GM19463 (cell line): ENCODE measurements at regions not wholly inside any gene's neighbourhood (a gene's known extent, or its start where the extent isn't known, plus 50 kb on each side); places are given as distances from the start of the nearest gene placed in this dataset.
"Not testable (repeated sequence)": the region's sequence is repeated elsewhere in the genome, so short reads cannot be mapped to it uniquely, and the experiment has no call there.

Experiments used
- ATAC-seq: cut with Tn5 transposase; IDR thresholded peaks from one replicate; pipeline ENCODE4 v1.9.1; 2021; ENCODE audit warnings: mild to moderate bottlenecking, moderate library complexity; ENCODE audit not compliant: unreplicated experiment

- no peak for ATAC-seq
Measured at GRCh38 chr13:89982407-89983095, 1364.9 kb upstream of the MIR17HG start.

GRCh38 chr13:89988206-89988605, 1359.3 kb upstream of the MIR17HG start:
- ATAC-seq, result no peak

- no peak for ATAC-seq
Measured at GRCh38 chr13:90003566-90003965, 1343.9 kb upstream of the MIR17HG start.

GRCh38 chr13:90008707-90009149, 1338.8 kb upstream of the MIR17HG start:
- no peak for ATAC-seq

- ATAC-seq, result no peak
Measured at GRCh38 chr13:90014038-90014437, 1333.4 kb upstream of the MIR17HG start.

- ATAC-seq, result no peak
Measured at GRCh38 chr13:90015565-90016507, 1331.7 kb upstream of the MIR17HG start.

- ATAC-seq, result no peak
Measured at GRCh38 chr13:90016688-90017087, 1330.8 kb upstream of the MIR17HG start.

GRCh38 chr13:90020536-90021070, 1326.9 kb upstream of the MIR17HG start:
- ATAC-seq, result no peak

- no peak for ATAC-seq
Measured at GRCh38 chr13:90027409-90027808, 1320.1 kb upstream of the MIR17HG start.

GRCh38 chr13:90032313-90032712, 1315.2 kb upstream of the MIR17HG start:
- no peak for ATAC-seq

GRCh38 chr13:90032841-90033493, 1314.5 kb upstream of the MIR17HG start:
- ATAC-seq, result no peak

- no peak for ATAC-seq
Measured at GRCh38 chr13:90039516-90039915, 1308.0 kb upstream of the MIR17HG start.

GRCh38 chr13:90047600-90047999, 1299.9 kb upstream of the MIR17HG start:
- no peak for ATAC-seq

- no peak for ATAC-seq
Measured at GRCh38 chr13:90049989-90050671, 1297.4 kb upstream of the MIR17HG start.

GRCh38 chr13:90055121-90055520, 1292.4 kb upstream of the MIR17HG start:
- no peak for ATAC-seq

GRCh38 chr13:90055760-90056159, 1291.7 kb upstream of the MIR17HG start:
- no peak for ATAC-seq

- ATAC-seq, result not testable (repeated sequence)
Measured at GRCh38 chr13:90064226-90064625, 1283.3 kb upstream of the MIR17HG start.

- ATAC-seq, result no peak
Measured at GRCh38 chr13:90068658-90069057, 1278.8 kb upstream of the MIR17HG start.

- no peak for ATAC-seq
Measured at GRCh38 chr13:90070362-90070761, 1277.1 kb upstream of the MIR17HG start.

- ATAC-seq, result no peak
Measured at GRCh38 chr13:90070837-90071525, 1276.5 kb upstream of the MIR17HG start.
